Osteocyte (in vitro differentiated cells): ENCODE measurements at regions not wholly inside any gene's neighbourhood (a gene's known extent, or its start where the extent isn't known, plus 50 kb on each side); places are given as distances from the start of the nearest gene placed in this dataset.
A peak's percentile ranks its signal among the peaks of the same experiment; 100 is the strongest.

Experiments used
- DNase-seq: peaks from one replicate; pipeline ENCODE4 v3.0.0; 2021; ENCODE audit warnings: mixed read lengths; ENCODE audit not compliant: unreplicated experiment; ENCODE audit errors: extremely low spot score
- H3K27ac Mint-ChIP-seq: one replicate; pipeline ENCODE4 v1.8.0; 2021; ENCODE audit warnings: mild to moderate bottlenecking, mixed read lengths; ENCODE audit not compliant: unreplicated experiment
- H3K27me3 Mint-ChIP-seq: one replicate; pipeline ENCODE4 v1.8.0; 2021; ENCODE audit warnings: mixed read lengths; ENCODE audit not compliant: unreplicated experiment
- H3K36me3 Mint-ChIP-seq: one replicate; pipeline ENCODE4 v1.8.0; 2021; ENCODE audit warnings: mixed read lengths; ENCODE audit not compliant: unreplicated experiment
- H3K4me1 Mint-ChIP-seq: one replicate; pipeline ENCODE4 v1.8.0; 2021; ENCODE audit warnings: mixed read lengths; ENCODE audit not compliant: unreplicated experiment
- H3K4me3 Mint-ChIP-seq: one replicate; pipeline ENCODE4 v1.8.0; 2021; ENCODE audit warnings: mild to moderate bottlenecking, moderate library complexity, mixed read lengths; ENCODE audit not compliant: unreplicated experiment
- H3K9me3 Mint-ChIP-seq: one replicate; pipeline ENCODE4 v1.8.0; 2021; ENCODE audit warnings: mixed read lengths; ENCODE audit not compliant: unreplicated experiment
- TF ChIP-seq, protein P1 (sequence below): fragments of 200-600 bp; sonication (generic); IDR thresholded peaks from 2 replicates; pipeline ENCODE4 v1.5.0; 2021; ENCODE audit warnings: antibody characterized with exemption, mild to moderate bottlenecking, moderate library complexity

GRCh38 chr15:69593981-69594966, 141.7 kb downstream of the RPLP1 start:
- DNase-seq, result no peak
- Mint-ChIP-seq H3K4me1 (peaks cover 20% of the 10 kb centered on the region), H3K27me3 (peaks cover 59% of the 10 kb centered on the region), H3K27ac (peak overlapping the region; percentile 20), H3K36me3 (no peaks in the 10 kb centered on the region), H3K4me3 (no peak overlapping the region), H3K9me3 (no peaks in the 10 kb centered on the region)
- TF ChIP-seq, protein P1, sequence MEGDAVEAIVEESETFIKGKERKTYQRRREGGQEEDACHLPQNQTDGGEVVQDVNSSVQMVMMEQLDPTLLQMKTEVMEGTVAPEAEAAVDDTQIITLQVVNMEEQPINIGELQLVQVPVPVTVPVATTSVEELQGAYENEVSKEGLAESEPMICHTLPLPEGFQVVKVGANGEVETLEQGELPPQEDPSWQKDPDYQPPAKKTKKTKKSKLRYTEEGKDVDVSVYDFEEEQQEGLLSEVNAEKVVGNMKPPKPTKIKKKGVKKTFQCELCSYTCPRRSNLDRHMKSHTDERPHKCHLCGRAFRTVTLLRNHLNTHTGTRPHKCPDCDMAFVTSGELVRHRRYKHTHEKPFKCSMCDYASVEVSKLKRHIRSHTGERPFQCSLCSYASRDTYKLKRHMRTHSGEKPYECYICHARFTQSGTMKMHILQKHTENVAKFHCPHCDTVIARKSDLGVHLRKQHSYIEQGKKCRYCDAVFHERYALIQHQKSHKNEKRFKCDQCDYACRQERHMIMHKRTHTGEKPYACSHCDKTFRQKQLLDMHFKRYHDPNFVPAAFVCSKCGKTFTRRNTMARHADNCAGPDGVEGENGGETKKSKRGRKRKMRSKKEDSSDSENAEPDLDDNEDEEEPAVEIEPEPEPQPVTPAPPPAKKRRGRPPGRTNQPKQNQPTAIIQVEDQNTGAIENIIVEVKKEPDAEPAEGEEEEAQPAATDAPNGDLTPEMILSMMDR, result no peak

- no peak for DNase-seq
- peaks cover 20% of the 10 kb centered on the region for H3K4me1 Mint-ChIP-seq
- peaks cover 60% of the 10 kb centered on the region for H3K27me3 Mint-ChIP-seq
- TF ChIP-seq, protein P1, result no peak
- peak overlapping the region; percentile 4 for H3K4me3 Mint-ChIP-seq
- no peaks in the 10 kb centered on the region for H3K9me3 Mint-ChIP-seq
- peak overlapping the region; percentile 20 for H3K27ac Mint-ChIP-seq
- no peaks in the 10 kb centered on the region for H3K36me3 Mint-ChIP-seq
Measured at GRCh38 chr15:69595009-69595791, 142.6 kb downstream of the RPLP1 start.

- Mint-ChIP-seq H3K4me1 (peaks cover 20% of the 10 kb centered on the region), H3K36me3 (no peaks in the 10 kb centered on the region), H3K9me3 (no peaks in the 10 kb centered on the region), H3K4me3 (no peak overlapping the region), H3K27ac (no peak overlapping the region), H3K27me3 (peaks cover 63% of the 10 kb centered on the region)
- DNase-seq, result no peak
- TF ChIP-seq, protein P1, result no peak
Measured at GRCh38 chr15:69597061-69597592, 144.5 kb downstream of the RPLP1 start.

DNA sequence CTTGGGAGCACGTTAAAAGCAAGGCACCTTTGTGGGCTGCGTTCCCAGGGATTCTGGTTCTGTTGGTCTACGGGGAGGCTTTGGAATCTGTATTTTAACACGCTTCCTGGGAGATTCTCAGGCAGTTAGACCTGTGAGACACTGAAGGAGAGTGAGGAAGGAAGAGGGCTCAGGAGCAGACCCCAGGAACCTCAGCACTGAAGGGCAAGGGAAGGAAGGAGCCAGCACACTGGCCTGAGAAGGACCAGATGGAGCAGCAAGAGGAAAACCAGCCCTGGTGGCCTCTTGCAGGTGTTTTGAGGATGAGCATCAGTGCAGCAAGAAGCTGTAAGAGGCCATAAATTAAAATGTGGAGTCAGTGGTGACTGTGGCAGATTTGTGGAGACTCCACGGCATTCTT, 146.7 kb downstream of the RPLP1 start:
- no peak overlapping the region for H3K4me3 Mint-ChIP-seq
- DNase-seq, result no peak
- peaks cover 18% of the 10 kb centered on the region for H3K4me1 Mint-ChIP-seq
- H3K27me3 Mint-ChIP-seq, result peaks cover 73% of the 10 kb centered on the region
- H3K36me3 Mint-ChIP-seq, result no peaks in the 10 kb centered on the region
- no peak overlapping the region for H3K27ac Mint-ChIP-seq
- TF ChIP-seq, protein P1, result no peak
- H3K9me3 Mint-ChIP-seq, result no peaks in the 10 kb centered on the region
